ENCODE measurements at regions not wholly inside any gene's neighbourhood (a gene's known extent, or its start where the extent isn't known, plus 50 kb on each side); places are given as distances from the start of the nearest gene placed in this dataset.

DNA sequence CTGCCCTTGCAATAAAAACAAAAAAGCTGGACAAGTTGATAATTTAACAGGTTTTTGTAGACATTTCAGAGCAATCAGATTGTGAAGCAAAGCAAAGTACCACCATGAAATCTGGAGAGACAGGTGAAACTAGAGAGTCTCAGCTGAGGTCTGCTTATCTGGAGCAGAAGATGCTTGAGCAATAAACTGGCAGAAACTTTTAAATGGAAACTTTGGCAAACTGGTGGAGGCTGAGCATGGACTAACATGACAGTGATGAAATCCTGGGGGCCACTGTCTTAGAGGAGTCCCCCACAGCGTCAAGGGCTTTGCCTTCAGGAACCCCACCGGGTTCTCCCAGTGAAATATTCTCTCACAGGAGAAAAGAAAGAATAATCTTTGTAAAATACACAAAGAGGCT, 416.3 kb upstream of the B3GALT2 start:
- DNase-seq (ENCODE audit: low read depth): no peak

DNA sequence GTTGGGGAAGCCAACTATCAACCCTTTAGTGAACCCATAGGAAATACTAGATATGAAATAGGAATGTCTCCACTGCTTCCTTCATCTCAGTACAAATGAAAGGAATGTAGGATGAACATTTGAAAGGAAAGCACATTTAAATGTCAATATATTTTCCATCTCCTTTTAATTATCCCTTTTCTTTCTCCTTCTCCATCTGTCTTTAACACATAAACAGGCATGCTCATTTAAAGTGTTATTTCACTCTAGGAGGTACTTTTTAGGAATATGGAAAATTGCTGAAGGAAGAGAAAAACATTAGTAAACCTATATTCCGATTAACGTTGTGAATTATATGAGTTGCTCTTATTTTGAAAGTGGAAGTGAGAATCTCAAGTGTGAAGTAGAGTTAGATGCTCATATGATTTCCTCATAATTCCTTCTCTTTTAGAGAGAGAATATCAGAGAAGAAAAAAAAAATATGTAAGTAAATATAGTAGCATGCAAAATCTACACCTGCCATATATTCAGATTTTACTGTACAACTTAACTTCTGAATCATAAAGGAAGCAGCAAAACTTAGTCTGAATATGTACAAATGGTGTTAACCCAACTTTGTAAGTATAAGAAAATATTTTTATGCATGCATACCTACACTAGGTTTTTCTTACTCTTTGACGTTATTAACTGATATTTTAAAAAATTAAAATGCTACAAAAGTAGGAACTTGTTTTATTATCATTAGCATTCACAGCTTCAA, 406.9 kb upstream of the B3GALT2 start:
- DNase-seq (ENCODE audit: low read depth): no peak

DNA sequence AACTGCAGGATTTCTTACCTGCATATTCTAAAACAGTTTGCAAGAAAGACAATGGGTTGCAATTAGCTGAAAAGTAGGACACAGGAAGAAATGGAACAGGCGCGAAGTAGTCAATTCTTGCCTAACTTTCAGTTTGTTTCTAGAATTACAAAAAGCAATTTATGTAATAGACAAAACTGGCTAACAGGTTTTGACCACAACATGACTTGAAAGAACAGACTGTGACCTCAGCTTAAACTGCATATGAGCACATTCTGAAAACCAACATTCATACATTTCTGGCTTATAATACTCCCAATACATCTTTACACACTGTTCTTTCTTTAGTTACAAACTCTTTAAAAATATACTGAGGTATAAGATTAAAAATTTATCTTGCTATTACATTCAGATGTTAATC, 405.9 kb upstream of the B3GALT2 start:
- DNase-seq (ENCODE audit: low read depth): no peak

DNA sequence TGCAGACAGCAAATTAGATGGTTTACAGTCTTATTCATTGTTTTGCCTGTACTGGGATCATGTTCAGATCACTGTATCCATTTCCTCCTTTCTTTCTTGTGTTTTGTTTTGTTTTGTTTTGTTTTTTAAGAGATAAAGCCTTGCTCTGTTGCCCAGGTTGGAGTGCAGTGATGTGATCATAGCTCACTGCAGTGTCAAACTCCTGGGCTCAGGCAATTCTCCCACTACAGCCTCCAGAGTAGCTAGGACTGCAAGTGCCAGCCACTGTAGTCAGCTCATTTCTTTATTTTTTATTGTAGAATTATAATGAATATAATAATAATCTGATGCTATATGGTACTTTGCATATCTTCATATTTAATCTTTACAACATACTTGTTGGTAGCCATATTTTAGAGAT, 403.7 kb upstream of the B3GALT2 start:
- no peak for DNase-seq (ENCODE audit: low read depth)

DNA sequence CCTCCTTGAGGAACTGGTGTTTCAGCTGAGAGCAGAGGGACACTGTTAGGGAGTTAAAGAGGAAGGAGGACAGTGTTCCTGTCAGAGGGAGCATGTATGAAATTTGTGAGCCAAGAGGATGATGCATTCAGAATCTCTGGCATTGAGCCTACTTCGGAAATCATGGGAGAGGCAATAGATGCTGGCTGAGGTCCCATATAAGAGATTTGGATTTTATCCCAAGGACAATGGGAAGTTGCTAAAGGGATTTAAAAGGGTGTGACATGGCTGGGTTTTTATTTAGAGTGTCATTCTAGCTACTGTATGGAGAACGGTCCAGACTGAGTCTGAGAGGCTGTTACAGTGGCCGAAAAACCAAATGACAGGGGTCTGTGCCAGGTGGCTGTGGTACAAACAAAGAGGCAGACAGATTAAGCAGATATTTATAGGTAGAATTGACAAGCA, 403.2 kb upstream of the B3GALT2 start:
- no peak for DNase-seq (ENCODE audit: low read depth)

DNA sequence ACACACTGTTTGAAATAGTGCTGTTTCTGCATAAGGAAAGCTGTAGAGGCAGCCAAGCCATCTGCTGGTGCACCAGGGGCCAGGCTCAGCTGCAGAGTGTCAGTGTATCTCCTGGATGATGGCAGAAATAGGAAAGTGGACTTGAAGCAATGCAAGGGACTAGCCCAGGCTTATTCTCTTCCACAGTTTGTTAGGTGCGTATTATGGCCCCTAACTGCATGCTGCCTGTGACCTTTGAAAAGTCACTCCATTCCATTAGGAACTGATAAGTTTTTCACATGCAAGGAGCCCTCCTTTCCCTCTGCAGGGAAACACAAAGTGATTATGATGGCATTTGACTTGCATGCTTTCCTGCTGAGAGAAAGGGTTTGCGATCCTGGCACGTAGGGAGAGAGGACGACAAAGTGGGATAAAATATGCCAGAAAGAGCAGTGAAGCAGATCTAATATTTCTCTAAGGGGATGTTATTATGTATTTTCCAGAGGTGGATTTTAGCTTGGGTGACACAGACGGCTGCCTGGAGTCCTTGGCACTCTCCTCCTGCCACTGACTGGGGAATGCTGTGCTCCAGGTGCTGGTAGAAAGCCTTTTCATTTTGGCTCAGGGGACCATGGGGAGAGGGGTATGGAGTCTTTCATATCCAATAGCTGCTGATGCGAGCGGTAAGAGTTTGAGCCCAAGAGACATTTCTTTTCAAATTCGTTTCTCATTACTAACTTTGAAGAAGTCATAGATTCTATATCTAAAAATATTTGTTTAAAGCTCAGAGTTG, 402.1 kb upstream of the B3GALT2 start:
- no peak for DNase-seq (ENCODE audit: low read depth)

DNA sequence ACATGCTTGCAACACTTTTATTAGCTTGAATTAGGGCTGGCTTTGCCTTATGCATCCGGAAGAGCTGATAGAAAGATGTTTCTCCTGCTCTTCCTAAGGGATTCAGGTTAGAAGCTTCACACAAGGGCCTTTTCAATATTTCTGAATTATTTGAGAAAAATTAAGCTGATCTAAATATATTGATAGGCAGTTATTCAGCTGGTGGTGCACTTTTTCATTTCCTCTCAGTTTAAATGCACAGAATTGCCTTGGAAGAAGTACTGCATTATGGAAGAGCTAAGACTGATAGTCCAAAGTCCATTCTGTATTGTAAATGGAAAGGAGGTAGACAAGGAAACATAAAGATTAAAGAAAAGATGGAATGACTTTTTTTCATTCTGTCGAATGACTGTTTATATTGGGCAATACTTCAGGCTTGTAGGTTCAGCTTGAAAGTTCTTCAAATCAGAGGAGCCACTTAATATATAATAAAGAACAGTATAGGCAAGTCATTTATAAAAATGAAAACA, 398.4 kb upstream of the B3GALT2 start:
- no peak for DNase-seq (ENCODE audit: low read depth)

DNA sequence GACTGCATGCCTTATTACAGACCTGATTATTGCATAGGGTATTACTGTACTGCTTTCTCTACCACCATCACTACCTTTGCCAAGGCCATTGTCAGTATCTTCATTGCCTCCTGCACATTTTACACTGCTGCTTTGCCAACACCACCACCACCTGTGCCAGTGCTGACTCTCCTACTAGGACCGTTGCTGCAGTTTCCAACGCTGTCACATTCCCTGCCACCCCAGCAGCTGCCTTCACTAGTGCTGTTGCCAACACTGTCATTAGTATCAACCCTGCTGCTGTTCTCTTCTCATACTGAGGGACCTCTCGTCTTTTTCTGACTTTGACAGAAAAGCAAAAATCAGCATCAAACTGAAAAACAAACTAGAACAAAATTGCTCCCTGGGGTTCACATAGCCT, 394.9 kb upstream of the B3GALT2 start:
- DNase-seq (ENCODE audit: low read depth): no peak

DNA sequence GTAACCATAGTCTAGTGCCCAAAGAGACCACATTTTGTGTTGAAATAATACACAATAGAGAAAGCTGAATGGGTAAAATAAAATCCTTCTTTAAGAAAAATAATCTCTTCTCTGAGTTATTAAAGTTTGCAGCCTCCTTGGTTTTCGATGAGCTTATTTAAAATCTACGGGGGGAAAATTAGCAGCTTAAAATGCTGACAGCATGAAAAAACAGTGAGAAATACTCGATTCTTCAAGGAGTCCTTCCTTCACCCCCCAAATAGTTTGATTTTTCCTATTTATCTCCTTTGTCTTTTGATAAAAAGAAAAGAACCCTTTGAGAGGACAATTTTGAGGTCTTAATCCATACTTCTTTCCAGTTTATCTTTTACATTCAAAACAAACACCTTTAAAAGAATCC, 394.0 kb upstream of the B3GALT2 start:
- DNase-seq (ENCODE audit: low read depth): no peak

DNA sequence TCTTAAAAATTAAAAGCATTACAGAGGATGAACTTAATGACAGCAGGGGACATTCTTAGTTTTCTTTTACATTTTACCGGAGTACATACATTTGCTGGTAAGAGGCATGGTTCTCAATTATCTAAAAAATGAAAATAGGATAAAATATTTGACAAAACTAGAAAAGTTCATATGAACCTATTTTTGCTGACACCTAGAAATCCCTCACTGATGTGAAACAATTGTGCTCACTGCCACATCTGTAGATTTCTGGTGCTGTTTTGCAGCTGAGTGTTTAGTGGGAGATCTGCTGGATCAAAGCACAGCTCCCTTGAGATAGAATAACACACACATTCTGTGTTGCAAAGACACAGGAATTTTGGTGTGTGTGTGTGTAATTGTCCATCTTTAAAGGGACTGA, 392.9 kb upstream of the B3GALT2 start:
- DNase-seq (ENCODE audit: low read depth): no peak

DNA sequence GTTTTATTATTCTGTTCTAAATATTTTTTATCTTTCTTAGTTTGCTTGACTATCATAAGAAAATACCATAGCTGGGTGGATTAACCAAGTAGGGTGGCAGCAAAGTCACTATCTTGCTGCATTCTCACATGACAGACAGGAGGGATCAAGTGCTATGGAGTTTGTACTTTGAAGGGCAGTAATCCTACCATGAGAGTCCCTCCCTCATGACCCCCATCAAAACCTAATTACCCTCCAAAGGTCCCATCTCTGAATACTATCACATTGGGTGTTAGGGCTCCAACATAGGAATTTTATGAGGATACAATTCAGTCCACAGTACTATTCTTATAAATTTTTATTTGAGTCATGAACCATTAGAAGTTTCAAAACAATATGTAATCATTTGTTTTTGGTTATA, 388.5 kb upstream of the B3GALT2 start:
- DNase-seq (ENCODE audit: low read depth): no peak

DNA sequence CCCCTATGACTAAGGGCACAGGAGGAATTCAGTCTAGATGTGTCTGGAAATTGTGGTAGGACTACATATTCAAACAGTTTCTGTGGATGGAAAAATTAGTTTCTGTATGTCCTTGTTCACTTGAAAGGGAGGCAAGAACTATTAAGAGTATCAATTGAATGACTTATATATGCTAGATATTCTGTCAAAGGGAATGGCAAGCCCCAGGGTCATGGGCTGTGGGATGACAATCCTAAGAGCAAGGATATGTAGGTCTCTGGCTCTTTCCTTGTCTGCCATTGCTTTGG, 383.5 kb upstream of the B3GALT2 start:
- DNase-seq (ENCODE audit: low read depth): no peak

DNA sequence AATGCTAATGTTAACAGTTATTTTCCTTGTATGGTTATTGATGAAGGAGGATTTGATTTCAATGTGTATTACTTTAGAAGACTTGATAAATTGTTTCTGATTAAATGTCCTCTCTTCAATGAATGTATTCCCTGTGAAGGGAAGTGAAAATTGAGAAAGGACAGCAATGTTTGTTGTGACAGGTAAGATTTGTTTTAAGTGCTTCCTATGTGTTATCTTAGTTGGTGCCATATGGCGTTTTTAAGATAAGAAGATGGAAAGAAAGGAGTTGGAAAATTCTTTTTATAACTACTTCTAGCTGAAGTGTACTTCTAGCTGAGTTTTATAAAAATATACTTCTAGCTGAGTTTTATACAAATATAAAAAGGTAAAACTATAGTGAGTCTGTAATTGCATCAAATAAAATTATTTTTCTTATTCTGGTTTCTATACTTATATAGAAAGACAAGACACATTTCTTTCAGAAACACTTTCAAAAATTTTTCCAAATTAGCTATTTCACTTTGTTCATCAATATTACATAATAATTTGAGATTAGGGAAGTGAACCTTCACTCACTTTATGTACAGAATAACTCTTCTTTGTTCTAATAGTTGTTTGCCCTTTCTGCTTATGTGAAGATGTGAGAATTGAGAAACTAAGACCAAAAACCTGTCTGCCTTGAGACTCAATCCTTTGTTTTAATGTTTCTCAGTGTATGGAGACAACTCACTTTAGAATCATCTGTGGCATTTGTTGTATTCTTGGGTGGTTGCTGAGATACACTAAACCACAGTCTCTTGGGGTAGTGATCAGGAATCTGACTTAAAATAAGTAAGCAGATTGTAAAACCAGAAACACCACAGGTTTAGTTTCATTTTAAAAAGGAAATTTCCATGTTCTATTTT, 382.9 kb upstream of the B3GALT2 start:
- DNase-seq (ENCODE audit: low read depth): no peak

DNA sequence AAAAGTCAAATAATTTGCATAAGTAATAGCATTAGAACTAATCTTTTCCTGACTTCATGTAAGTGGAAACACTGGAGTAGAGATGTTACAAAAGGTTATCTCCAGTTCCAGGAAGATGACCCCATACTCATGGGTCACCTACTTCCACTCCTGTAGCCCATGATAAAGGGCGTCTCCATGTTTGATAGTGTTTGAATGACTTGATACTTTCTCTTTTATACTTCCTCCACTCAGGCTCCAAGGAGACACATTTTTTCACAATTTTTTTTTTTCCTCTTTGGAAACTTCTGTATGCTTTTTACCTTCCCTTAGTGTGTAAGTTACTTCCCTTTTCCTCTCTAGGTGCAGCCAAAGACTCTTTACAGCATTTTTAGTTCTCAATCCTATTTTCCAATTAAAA, 382.1 kb upstream of the B3GALT2 start:
- no peak for DNase-seq (ENCODE audit: low read depth)

DNA sequence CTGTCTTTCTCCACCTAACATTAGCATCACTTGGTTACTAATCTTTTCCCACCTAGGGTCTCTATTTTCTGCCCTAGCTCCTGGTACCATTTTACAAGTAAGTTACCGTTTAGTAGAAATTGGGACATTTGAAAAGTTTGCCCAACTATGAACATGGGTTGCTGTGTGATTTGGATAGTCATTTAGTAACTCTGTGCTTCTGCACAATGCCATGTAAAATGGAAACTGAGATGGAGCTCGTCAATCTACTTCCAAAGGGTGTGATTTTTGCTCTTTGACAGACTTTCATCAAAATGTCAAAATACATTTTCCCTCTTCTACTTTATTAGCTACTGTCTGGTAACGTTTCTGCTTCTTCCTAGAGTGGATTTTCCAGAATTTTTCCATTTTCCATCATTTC, 381.5 kb upstream of the B3GALT2 start:
- DNase-seq (ENCODE audit: low read depth): no peak

DNA sequence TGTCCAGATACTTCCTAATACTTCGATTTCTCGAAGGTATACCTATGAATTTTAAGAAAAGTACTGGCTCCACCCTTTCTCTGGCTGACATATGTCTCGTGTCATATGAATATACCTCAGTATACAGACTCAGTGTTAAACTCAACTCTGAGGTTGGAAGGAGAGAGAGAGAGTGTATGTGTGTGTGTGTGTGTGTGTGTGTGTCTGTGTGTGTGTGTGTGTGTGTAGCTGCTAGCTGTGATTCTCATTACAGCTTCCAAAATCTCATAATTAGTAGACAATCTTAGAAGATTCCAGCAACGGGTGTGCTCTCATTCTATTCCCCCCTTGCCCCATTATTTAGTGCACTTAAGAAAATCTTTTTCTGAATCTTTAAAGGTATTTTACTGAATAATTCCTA, 380.3 kb upstream of the B3GALT2 start:
- no peak for DNase-seq (ENCODE audit: low read depth)

DNA sequence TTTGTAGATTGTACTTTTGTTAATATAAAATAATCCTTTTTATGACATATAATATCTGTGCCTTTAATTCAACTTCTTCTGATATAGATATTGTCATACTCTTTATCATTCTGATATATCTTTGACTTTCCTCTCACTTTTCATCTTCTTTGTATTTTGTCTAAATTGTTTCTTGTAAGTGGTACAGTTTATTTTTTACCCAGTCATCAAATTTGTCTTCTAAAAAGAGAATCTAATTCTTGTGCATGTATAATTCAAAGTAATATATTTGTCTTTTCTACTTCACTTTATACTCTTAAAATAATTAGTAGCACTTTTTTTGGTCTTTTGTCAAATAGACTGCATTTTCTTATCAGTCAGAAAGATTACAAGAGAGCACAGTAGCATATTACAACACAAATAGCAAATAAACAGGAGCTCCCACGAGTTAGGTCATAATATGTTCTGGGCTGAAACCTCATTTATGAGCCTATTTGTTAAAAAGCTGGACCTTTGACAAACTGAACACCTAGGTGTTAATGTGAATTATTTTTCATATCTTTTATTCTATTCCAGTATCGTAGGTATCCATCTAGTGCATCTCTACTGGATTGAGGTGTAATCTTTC, 379.7 kb upstream of the B3GALT2 start:
- DNase-seq (ENCODE audit: low read depth): no peak

DNA sequence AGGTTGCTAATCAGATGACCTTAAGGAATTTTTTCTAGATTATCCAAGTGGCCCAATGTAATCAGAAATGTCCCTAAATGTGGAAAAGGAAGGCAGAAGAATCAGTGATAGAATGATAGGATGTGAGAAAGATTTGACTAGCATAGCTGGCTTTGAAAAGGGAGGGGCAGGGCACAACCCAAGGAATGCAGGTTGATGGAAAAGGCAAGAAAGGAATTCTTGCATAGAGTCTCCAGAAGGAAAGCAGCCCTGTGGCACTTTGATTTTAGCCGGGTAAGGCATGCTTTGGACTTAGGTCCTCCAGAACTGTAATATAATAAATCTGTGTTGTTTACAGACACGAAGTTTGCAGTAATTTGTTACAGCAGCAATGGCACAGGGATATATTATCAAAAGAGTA, 375.7 kb upstream of the B3GALT2 start:
- DNase-seq (ENCODE audit: low read depth): no peak

DNA sequence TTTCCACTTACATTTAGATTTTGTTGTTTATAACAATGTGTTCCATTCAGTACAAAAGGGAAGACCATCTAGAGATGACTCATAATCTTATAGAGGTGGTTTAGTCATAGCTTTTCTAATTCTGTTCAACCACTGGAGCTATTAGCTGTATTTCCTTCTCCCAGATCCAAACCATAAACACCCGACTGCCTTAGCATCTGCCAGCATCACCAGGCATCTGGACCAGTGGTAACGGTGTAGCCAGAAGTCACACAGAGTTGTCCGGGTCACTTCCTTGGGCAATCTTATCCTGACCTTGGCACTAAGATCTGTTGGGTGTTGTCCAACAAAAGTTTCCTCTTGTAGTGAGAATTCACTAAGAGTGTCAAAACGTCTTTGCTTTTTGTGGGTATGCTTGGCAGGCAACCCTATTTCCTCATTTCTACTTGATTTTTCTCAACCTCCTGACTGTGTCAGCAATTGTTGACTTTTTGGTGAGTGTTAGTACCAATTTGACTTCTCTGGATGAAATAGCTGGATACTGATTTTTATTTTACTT, 372.1 kb upstream of the B3GALT2 start:
- DNase-seq (ENCODE audit: low read depth): no peak

DNA sequence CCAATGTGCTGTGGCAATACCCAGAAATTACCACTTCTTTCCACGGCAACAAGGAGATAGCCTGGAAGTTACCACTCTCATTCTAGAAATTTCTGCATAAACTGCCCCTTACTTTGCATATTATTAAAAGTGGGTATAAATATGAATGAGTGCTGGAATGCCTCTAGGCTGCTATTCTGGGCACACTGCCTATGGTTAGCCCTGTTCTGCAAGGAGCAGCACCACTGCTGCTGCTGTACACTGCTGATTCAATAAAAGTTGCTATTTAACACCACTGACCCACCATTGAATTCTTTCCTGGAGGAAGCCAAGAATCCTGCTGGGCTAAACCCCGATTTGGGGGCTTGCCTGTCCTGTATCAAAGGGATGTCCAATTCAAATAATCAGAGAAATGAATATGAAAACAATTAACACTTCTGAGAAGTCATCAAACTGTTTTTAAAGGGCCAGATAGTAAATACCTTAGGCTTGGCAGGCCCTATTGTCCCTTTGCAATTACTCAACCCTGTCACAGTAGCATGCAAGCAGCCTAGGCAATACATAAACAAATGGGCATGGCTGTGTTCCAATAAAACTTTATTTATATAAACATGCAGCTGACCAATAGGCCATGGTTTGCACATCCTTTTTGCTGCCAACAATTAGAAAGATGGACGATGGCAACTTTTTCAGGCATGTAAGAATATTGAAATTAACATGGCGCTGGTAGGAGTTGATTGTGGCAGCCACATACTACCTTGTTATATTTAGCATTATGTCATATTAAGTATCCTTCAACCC, 369.4 kb upstream of the B3GALT2 start:
- no peak for DNase-seq (ENCODE audit: low read depth)

DNA sequence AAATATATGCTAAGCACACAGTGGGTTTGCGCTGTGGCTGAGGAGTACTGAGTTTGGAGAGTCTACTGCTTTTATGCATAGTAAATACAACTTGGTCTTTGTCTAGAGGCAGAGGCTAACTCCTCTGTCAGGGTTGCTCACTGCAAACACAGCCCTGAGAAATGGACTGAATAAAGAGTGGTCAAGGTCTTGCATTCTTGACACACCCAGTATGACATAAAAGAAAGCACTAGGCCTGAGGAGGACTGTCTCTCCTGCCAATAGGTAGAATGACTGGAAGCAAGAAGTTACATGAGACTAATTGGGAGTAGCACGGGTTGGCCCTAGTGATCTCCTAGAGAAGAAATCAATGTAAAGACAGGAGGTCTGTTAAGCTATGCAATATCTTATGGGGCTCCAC, 367.2 kb upstream of the B3GALT2 start:
- DNase-seq (ENCODE audit: low read depth): no peak

All from activated T-cell treated with anti-CD3 and anti-CD28 coated beads for 1 hour (primary cell).